ENCODE measurements at regions not wholly inside any gene's neighbourhood (a gene's known extent, or its start where the extent isn't known, plus 50 kb on each side); places are given as distances from the start of the nearest gene placed in this dataset.

- ChIA-PET CTCF (interaction anchor here (0.6 kb wide), 1 partner anchor 65 kb away, joined by 3 read pairs; no protein-coding TSS in a partner anchor), POLR2A (no interaction called here)
- no peaks in the 10 kb centered on the region for H3K36me3 ChIP-seq (ENCODE audit: control insufficient read depth, insufficient read depth, low read length)
- peaks cover 36% of the 10 kb centered on the region for H3K27me3 ChIP-seq (ENCODE audit: control insufficient read depth, insufficient read depth, low read length)
- DNase-seq (ENCODE audit: low read depth): no peak
- TF ChIP-seq CTCF (IDR thresholded peaks at IDR 0.05; ENCODE audit: insufficient read depth, low read depth, low read length): no peak
- no peak overlapping the region for H3K4me3 ChIP-seq (ENCODE audit: low read depth, low read length)
Observed at GRCh38 chr10:29962166-29962850, 97.1 kb downstream of the JCAD start.

GRCh38 chr10:29961351-29961750 lies 98.0 kb downstream of the JCAD start:
- no peak for DNase-seq (ENCODE audit: low read depth)
- CTCF ChIA-PET: no interaction called here
- Histone ChIP-seq H3K36me3 (ENCODE audit: control insufficient read depth, insufficient read depth, low read length) (no peaks in the 10 kb centered on the region), H3K27me3 (ENCODE audit: control insufficient read depth, insufficient read depth, low read length) (peaks cover 37% of the 10 kb centered on the region), H3K4me3 (ENCODE audit: low read depth, low read length) (no peak overlapping the region)
- no peak for TF ChIP-seq CTCF (IDR thresholded peaks at IDR 0.05; ENCODE audit: insufficient read depth, low read depth, low read length)
- POLR2A ChIA-PET: no interaction called here

- CTCF ChIA-PET: no interaction called here
- no peak for TF ChIP-seq CTCF (IDR thresholded peaks at IDR 0.05; ENCODE audit: insufficient read depth, low read depth, low read length)
- DNase-seq (ENCODE audit: low read depth): no peak
- Histone ChIP-seq H3K36me3 (ENCODE audit: control insufficient read depth, insufficient read depth, low read length) (no peaks in the 10 kb centered on the region), H3K4me3 (ENCODE audit: low read depth, low read length) (no peak overlapping the region), H3K27me3 (ENCODE audit: control insufficient read depth, insufficient read depth, low read length) (peaks cover 35% of the 10 kb centered on the region)
- POLR2A ChIA-PET: no interaction called here
Observed at GRCh38 chr10:29960261-29960660, 99.1 kb downstream of the JCAD start.

GRCh38 chr10:29959586-29959985 lies 99.8 kb downstream of the JCAD start:
- no peak for DNase-seq (ENCODE audit: low read depth)
- no peak for TF ChIP-seq CTCF (IDR thresholded peaks at IDR 0.05; ENCODE audit: insufficient read depth, low read depth, low read length)
- Histone ChIP-seq H3K4me3 (ENCODE audit: low read depth, low read length) (no peak overlapping the region), H3K27me3 (ENCODE audit: control insufficient read depth, insufficient read depth, low read length) (peaks cover 33% of the 10 kb centered on the region), H3K36me3 (ENCODE audit: control insufficient read depth, insufficient read depth, low read length) (no peaks in the 10 kb centered on the region)
- POLR2A ChIA-PET: no interaction called here
- CTCF ChIA-PET: no interaction called here

GRCh38 chr10:29958440-29958839 lies 100.9 kb downstream of the JCAD start:
- no peak for TF ChIP-seq CTCF (IDR thresholded peaks at IDR 0.05; ENCODE audit: insufficient read depth, low read depth, low read length)
- ChIA-PET POLR2A (no interaction called here), CTCF (no interaction called here)
- no peak overlapping the region for H3K4me3 ChIP-seq (ENCODE audit: low read depth, low read length)
- H3K36me3 ChIP-seq (ENCODE audit: control insufficient read depth, insufficient read depth, low read length): no peaks in the 10 kb centered on the region
- DNase-seq (ENCODE audit: low read depth): no peak
- peaks cover 28% of the 10 kb centered on the region for H3K27me3 ChIP-seq (ENCODE audit: control insufficient read depth, insufficient read depth, low read length)
